Esophagus mucosa (tissue), 1 donor: ENCODE measurements at regions not wholly inside any gene's neighbourhood (a gene's known extent, or its start where the extent isn't known, plus 50 kb on each side); places are given as distances from the start of the nearest gene placed in this dataset.
"Not testable (repeated sequence)": the region's sequence is repeated elsewhere in the genome, so short reads cannot be mapped to it uniquely, and the experiment has no call there.

Experiments used
- ATAC-seq: fragments of 200-7000 bp; cut with Tn5 transposase; one replicate; pipeline ENCODE4 v1.9.1; 2020
- donor health status: DM: yes; HTN: yes; CAD: no.

- ATAC-seq = no peak
Measured at GRCh38 chr4:162838671-162839070, 328.0 kb downstream of the NAF1 start.

- no peak for ATAC-seq
Measured at GRCh38 chr4:162837679-162838078, 329.0 kb downstream of the NAF1 start.

GRCh38 chr4:162837241-162837640 lies 329.4 kb downstream of the NAF1 start:
- peak; percentile 28 for ATAC-seq

GRCh38 chr4:162836773-162837172 lies 329.9 kb downstream of the NAF1 start:
- ATAC-seq = no peak

- ATAC-seq = not testable (repeated sequence)
Measured at GRCh38 chr4:162836258-162836657, 330.4 kb downstream of the NAF1 start.

- ATAC-seq = no peak
Measured at GRCh38 chr4:162830899-162831298, 335.8 kb downstream of the NAF1 start.

GRCh38 chr4:162817374-162817773 lies 349.3 kb downstream of the NAF1 start:
- ATAC-seq = not testable (repeated sequence)

GRCh38 chr4:162804351-162804924 lies 362.3 kb downstream of the NAF1 start:
- ATAC-seq = no peak

GRCh38 chr4:162803378-162803777 lies 363.3 kb downstream of the NAF1 start:
- ATAC-seq = no peak

- no peak for ATAC-seq
Measured at GRCh38 chr4:162797108-162797507, 369.6 kb downstream of the NAF1 start.

GRCh38 chr4:162793571-162793970 lies 373.1 kb downstream of the NAF1 start:
- no peak for ATAC-seq

GRCh38 chr4:162793004-162793403 lies 373.7 kb downstream of the NAF1 start:
- no peak for ATAC-seq

- peak; percentile 82 for ATAC-seq
Measured at GRCh38 chr4:162791226-162791625, 375.5 kb downstream of the NAF1 start.

- no peak for ATAC-seq
Measured at GRCh38 chr4:162787120-162787519, 379.6 kb downstream of the NAF1 start.

GRCh38 chr4:162782778-162783525 lies 383.7 kb downstream of the NAF1 start:
- no peak for ATAC-seq

GRCh38 chr4:162782096-162782777 lies 384.5 kb downstream of the NAF1 start:
- ATAC-seq = no peak

GRCh38 chr4:162770761-162771490 lies 395.8 kb downstream of the NAF1 start:
- no peak for ATAC-seq

- ATAC-seq = no peak
Measured at GRCh38 chr4:162767083-162767482, 399.6 kb downstream of the NAF1 start.

- no peak for ATAC-seq
Measured at GRCh38 chr4:162761965-162762364, 404.7 kb downstream of the NAF1 start.

GRCh38 chr4:162740228-162740627 lies 426.5 kb downstream of the NAF1 start:
- ATAC-seq = not testable (repeated sequence)

GRCh38 chr4:162739596-162739995 lies 427.1 kb downstream of the NAF1 start:
- ATAC-seq = not testable (repeated sequence)

GRCh38 chr4:162732876-162733275 lies 433.8 kb downstream of the NAF1 start:
- ATAC-seq = no peak

- no peak for ATAC-seq
Measured at GRCh38 chr4:162727766-162728165, 438.9 kb downstream of the NAF1 start.
